DOHH2 (cell line): ENCODE measurements at regions not wholly inside any gene's neighbourhood (a gene's known extent, or its start where the extent isn't known, plus 50 kb on each side); places are given as distances from the start of the nearest gene placed in this dataset.

Source experiments
- CTCF ChIP-seq: fragments of 200-600 bp; sonication (generic); IDR thresholded peaks from one replicate; pipeline ENCODE4 v1.5.1; 2014; ENCODE audit warnings: antibody characterized with exemption, mild to moderate bottlenecking, low read depth, low read length; ENCODE audit not compliant: poor library complexity, severe bottlenecking
- EZH2phosphoT487 ChIP-seq: fragments of 200-600 bp; sonication (generic); IDR thresholded peaks from 2 replicates; pipeline ENCODE4 v1.6.1; 2017; ENCODE audit warnings: borderline replicate concordance, mild to moderate bottlenecking, antibody characterized with exemption, low read length, moderate library complexity, mixed read lengths

- no peak for TF ChIP-seq CTCF
- no peak for TF ChIP-seq EZH2phosphoT487
Measured at GRCh38 chr12:34391771-34392581, 369.7 kb downstream of the ALG10 start.
